ENCODE measurements at regions not wholly inside any gene's neighbourhood (a gene's known extent, or its start where the extent isn't known, plus 50 kb on each side); places are given as distances from the start of the nearest gene placed in this dataset.

GRCh38 chr1:209100460-209100859 is 483.1 kb upstream of the CAMK1G start:
- H3K4me3 Mint-ChIP-seq, result no peak overlapping the region
- no peak overlapping the region for H3K27ac Mint-ChIP-seq
- ATAC-seq (ENCODE audit: low read depth) (no peak), DNase-seq (no peak)
- POLR2A ChIA-PET, result no interaction called here
- no peaks in the 10 kb centered on the region for H3K4me1 Mint-ChIP-seq
- H3K27me3 Mint-ChIP-seq, result no peaks in the 10 kb centered on the region
- no peaks in the 10 kb centered on the region for H3K36me3 Mint-ChIP-seq
- H3K9me3 Mint-ChIP-seq, result no peaks in the 10 kb centered on the region

- peaks cover 2% of the 10 kb centered on the region for H3K27me3 Mint-ChIP-seq
- H3K4me1 Mint-ChIP-seq, result no peaks in the 10 kb centered on the region
- no peaks in the 10 kb centered on the region for H3K9me3 Mint-ChIP-seq
- POLR2A ChIA-PET, result no interaction called here
- ATAC-seq (ENCODE audit: low read depth) (no peak), DNase-seq (no peak)
- H3K36me3 Mint-ChIP-seq, result no peaks in the 10 kb centered on the region
- H3K27ac Mint-ChIP-seq, result no peak overlapping the region
- H3K4me3 Mint-ChIP-seq, result no peak overlapping the region
These were observed 482.4 kb upstream of the CAMK1G start for GRCh38 chr1:209101106-209101505.

- DNase-seq (no peak), ATAC-seq (ENCODE audit: low read depth) (no peak)
- Mint-ChIP-seq H3K27ac (no peak overlapping the region), H3K36me3 (no peaks in the 10 kb centered on the region), H3K4me3 (no peak overlapping the region), H3K27me3 (peaks cover 2% of the 10 kb centered on the region), H3K9me3 (no peaks in the 10 kb centered on the region), H3K4me1 (no peaks in the 10 kb centered on the region)
- POLR2A ChIA-PET, result no interaction called here
These were observed 481.4 kb upstream of the CAMK1G start for GRCh38 chr1:209102120-209102519.

GRCh38 chr1:209102531-209102930 is 481.0 kb upstream of the CAMK1G start:
- Mint-ChIP-seq H3K27ac (no peak overlapping the region), H3K36me3 (no peaks in the 10 kb centered on the region), H3K27me3 (peaks cover 2% of the 10 kb centered on the region), H3K9me3 (no peaks in the 10 kb centered on the region), H3K4me3 (no peak overlapping the region), H3K4me1 (no peaks in the 10 kb centered on the region)
- ATAC-seq (ENCODE audit: low read depth) (no peak), DNase-seq (no peak)
- POLR2A ChIA-PET, result no interaction called here

GRCh38 chr1:209103092-209103491 is 480.4 kb upstream of the CAMK1G start:
- Mint-ChIP-seq H3K4me3 (no peak overlapping the region), H3K27ac (no peak overlapping the region), H3K36me3 (no peaks in the 10 kb centered on the region)

GRCh38 chr1:209104646-209105045 is 478.9 kb upstream of the CAMK1G start:
- Mint-ChIP-seq H3K4me1 (no peaks in the 10 kb centered on the region), H3K36me3 (no peaks in the 10 kb centered on the region), H3K27ac (no peak overlapping the region), H3K9me3 (no peaks in the 10 kb centered on the region), H3K4me3 (no peak overlapping the region), H3K27me3 (peaks cover 2% of the 10 kb centered on the region)
- no peak for ATAC-seq (ENCODE audit: low read depth)
- no peak for DNase-seq
- POLR2A ChIA-PET, result no interaction called here

More at GRCh38 chr1:209103092-209103491, 480.4 kb upstream of the CAMK1G start:
- POLR2A ChIA-PET, result no interaction called here
- Mint-ChIP-seq H3K4me1 (no peaks in the 10 kb centered on the region), H3K9me3 (no peaks in the 10 kb centered on the region), H3K27me3 (peaks cover 2% of the 10 kb centered on the region)
- DNase-seq (no peak), ATAC-seq (ENCODE audit: low read depth) (no peak)

GRCh38 chr1:209105701-209106100 is 477.8 kb upstream of the CAMK1G start:
- H3K9me3 Mint-ChIP-seq, result no peaks in the 10 kb centered on the region
- POLR2A ChIA-PET, result no interaction called here
- no peak overlapping the region for H3K27ac Mint-ChIP-seq
- no peak overlapping the region for H3K4me3 Mint-ChIP-seq
- ATAC-seq (ENCODE audit: low read depth) (no peak), DNase-seq (no peak)
- no peaks in the 10 kb centered on the region for H3K4me1 Mint-ChIP-seq
- no peaks in the 10 kb centered on the region for H3K36me3 Mint-ChIP-seq
- H3K27me3 Mint-ChIP-seq, result peaks cover 2% of the 10 kb centered on the region

GRCh38 chr1:209106237-209106741 is 477.2 kb upstream of the CAMK1G start:
- Mint-ChIP-seq H3K27ac (no peak overlapping the region), H3K36me3 (no peaks in the 10 kb centered on the region), H3K27me3 (peaks cover 2% of the 10 kb centered on the region), H3K9me3 (no peaks in the 10 kb centered on the region), H3K4me3 (no peak overlapping the region), H3K4me1 (no peaks in the 10 kb centered on the region)
- POLR2A ChIA-PET, result interaction anchor here (0.6 kb wide), 1 partner anchor 755 kb away, joined by 4 read pairs; no protein-coding TSS in a partner anchor
- ATAC-seq (ENCODE audit: low read depth) (no peak), DNase-seq (no peak)

- no peak overlapping the region for H3K27ac Mint-ChIP-seq
- no peak for ATAC-seq (ENCODE audit: low read depth)
- DNase-seq, result no peak
- no peaks in the 10 kb centered on the region for H3K36me3 Mint-ChIP-seq
- no peaks in the 10 kb centered on the region for H3K9me3 Mint-ChIP-seq
- POLR2A ChIA-PET, result interaction anchor here (0.6 kb wide), 1 partner anchor 756 kb away, joined by 4 read pairs; no protein-coding TSS in a partner anchor
- no peaks in the 10 kb centered on the region for H3K4me1 Mint-ChIP-seq
- H3K4me3 Mint-ChIP-seq, result no peak overlapping the region
- peaks cover 2% of the 10 kb centered on the region for H3K27me3 Mint-ChIP-seq
These were observed 476.7 kb upstream of the CAMK1G start for GRCh38 chr1:209106861-209107260.

GRCh38 chr1:209107535-209107934 is 476.0 kb upstream of the CAMK1G start:
- POLR2A ChIA-PET, result no interaction called here
- no peaks in the 10 kb centered on the region for H3K9me3 Mint-ChIP-seq
- DNase-seq, result no peak
- no peak overlapping the region for H3K4me3 Mint-ChIP-seq
- H3K27me3 Mint-ChIP-seq, result peaks cover 2% of the 10 kb centered on the region
- no peak for ATAC-seq (ENCODE audit: low read depth)
- no peaks in the 10 kb centered on the region for H3K4me1 Mint-ChIP-seq
- no peaks in the 10 kb centered on the region for H3K36me3 Mint-ChIP-seq
- no peak overlapping the region for H3K27ac Mint-ChIP-seq

GRCh38 chr1:209109001-209109785 is 474.3 kb upstream of the CAMK1G start:
- POLR2A ChIA-PET, result no interaction called here
- Mint-ChIP-seq H3K4me1 (no peaks in the 10 kb centered on the region), H3K36me3 (no peaks in the 10 kb centered on the region), H3K27me3 (peaks cover 2% of the 10 kb centered on the region), H3K4me3 (no peak overlapping the region), H3K9me3 (no peaks in the 10 kb centered on the region), H3K27ac (no peak overlapping the region)
- no peak for DNase-seq
- no peak for ATAC-seq (ENCODE audit: low read depth)

GRCh38 chr1:209113521-209113920 is 470.0 kb upstream of the CAMK1G start:
- Mint-ChIP-seq H3K27ac (no peak overlapping the region), H3K4me3 (no peak overlapping the region), H3K9me3 (no peaks in the 10 kb centered on the region), H3K36me3 (no peaks in the 10 kb centered on the region), H3K27me3 (no peaks in the 10 kb centered on the region), H3K4me1 (no peaks in the 10 kb centered on the region)
- DNase-seq, result no peak
- POLR2A ChIA-PET, result no interaction called here
- ATAC-seq (ENCODE audit: low read depth), result no peak

GRCh38 chr1:209116705-209117104 is 466.8 kb upstream of the CAMK1G start:
- Mint-ChIP-seq H3K9me3 (no peaks in the 10 kb centered on the region), H3K27ac (no peak overlapping the region), H3K4me1 (no peaks in the 10 kb centered on the region), H3K27me3 (no peaks in the 10 kb centered on the region), H3K36me3 (no peaks in the 10 kb centered on the region), H3K4me3 (no peak overlapping the region)
- DNase-seq (no peak), ATAC-seq (ENCODE audit: low read depth) (no peak)
- POLR2A ChIA-PET, result no interaction called here

- ATAC-seq (ENCODE audit: low read depth), result no peak
- H3K4me1 Mint-ChIP-seq, result no peaks in the 10 kb centered on the region
- H3K36me3 Mint-ChIP-seq, result no peaks in the 10 kb centered on the region
- no peak for DNase-seq
- no peak overlapping the region for H3K27ac Mint-ChIP-seq
- H3K27me3 Mint-ChIP-seq, result no peaks in the 10 kb centered on the region
- POLR2A ChIA-PET, result no interaction called here
- no peaks in the 10 kb centered on the region for H3K9me3 Mint-ChIP-seq
- H3K4me3 Mint-ChIP-seq, result no peak overlapping the region
These were observed 459.9 kb upstream of the CAMK1G start for GRCh38 chr1:209123601-209124000.

Measured in activated naive CD8-positive, alpha-beta T cell treated with anti-CD3 and anti-CD28 coated beads, Interleukin-2, amount 10 ng/mL, durations not matched to agents 7 days and 5 days (primary cell).